ENCODE measurements at regions not wholly inside any gene's neighbourhood (a gene's known extent, or its start where the extent isn't known, plus 50 kb on each side); places are given as distances from the start of the nearest gene placed in this dataset.

DNA sequence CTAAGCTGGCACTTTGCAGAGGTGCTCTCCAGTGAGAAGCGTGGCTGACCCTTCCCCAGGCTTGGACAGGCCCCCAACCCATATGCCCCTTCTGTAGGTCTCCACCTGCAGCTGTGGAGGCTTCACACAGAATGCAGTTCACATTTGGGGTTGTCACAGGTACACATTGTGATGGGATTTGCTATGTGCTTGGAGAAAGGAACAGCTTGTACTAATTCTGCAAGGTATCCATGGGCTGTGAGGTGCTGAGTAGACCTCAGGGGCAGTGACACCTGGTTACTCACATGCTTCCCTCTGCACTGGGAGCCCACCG is 188.9 kb downstream of the CXCL12 start:
- no peak for DNase-seq

DNA sequence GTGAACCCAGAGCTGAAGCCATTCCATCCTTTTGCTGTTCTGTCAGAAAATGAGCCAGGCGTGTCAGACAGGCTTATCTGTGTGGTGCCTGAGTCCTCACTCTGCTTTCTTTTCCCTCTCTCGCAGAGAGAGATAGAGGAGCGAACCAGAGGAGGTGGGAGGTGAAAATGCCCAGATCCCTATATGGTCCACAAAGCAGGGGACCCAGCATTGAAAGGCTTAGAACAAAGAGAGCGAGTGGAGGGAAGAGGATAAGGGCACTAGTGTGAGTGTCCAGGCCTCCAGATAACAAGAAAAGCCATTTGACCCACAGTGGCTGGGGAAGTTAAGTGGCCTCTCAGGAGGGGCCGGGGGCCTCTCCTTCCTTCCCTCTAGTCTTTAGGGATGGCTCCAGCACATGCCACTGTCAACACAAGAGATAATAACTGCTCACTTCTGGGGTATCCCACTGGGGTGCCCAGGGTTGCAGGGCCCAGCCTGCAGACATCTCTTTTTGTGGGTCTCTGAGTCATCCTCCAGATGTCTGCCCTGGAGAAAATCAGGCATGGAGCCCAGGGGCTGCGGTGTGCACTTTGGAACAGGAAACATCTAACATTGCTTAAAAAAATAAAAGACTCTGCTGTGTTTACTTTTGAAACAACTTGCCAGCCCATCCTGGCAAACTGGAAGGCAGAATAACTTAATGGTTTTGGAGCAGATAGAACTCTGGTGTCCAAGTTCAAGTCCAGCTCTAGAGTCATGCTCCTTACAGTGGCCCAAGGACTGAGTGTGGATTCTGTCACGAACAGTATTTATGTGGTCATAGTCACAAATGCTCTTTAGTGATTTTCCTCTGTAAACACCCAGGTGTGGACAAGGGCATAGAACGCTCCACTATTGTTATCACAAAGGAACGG is 189.5 kb downstream of the CXCL12 start:
- DNase-seq: no peak

DNA sequence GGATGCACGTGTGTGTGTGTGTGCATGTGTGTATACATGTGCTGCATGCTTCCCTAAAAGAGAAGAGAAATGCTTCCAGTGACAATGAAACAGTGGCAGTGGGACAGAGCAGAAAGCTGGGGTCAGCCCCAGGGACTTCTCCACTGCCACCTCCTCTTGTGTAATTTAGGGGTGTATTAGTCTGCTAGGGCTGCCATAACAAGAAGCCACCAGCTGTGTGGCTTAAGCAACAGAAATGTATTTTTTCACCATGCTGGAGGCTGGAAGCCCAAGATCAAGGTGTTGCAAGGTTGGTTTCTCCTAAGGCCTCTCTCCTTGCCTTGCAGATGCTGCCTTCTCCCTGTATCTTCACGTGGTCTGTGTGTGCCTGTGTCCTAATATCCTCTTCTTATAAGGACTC is 190.5 kb downstream of the CXCL12 start:
- DNase-seq: no peak

DNA sequence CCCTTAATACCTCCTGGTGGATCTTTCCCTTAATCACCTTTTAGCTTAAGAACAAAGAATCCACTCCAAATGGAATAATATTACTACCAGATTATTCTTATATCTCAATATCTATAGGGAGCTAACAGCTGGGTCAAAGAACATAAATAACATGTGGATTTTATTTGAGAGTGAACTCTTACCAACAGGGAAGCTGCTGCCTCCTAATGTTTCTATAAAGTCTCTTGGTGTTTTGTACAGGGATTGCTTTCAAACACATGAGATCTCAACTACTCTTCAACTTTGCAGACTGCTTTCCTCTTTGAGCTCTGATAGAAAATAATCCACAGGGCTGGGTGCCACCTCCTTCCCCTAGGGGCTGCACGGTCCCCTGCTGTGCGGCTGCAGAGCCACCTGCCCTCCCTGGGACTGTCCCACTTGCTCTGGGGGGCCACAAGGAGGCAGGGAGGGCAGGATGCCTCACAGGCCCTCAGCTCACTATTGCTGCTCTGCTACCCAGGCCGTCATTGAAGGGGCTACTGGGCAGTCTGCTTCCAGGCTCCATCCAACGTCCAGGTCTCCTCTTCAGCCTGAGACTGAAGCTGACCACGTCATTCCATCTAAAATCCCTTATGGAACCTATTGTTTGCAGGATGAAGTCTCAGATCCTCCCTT is 191.2 kb downstream of the CXCL12 start:
- no peak for DNase-seq

DNA sequence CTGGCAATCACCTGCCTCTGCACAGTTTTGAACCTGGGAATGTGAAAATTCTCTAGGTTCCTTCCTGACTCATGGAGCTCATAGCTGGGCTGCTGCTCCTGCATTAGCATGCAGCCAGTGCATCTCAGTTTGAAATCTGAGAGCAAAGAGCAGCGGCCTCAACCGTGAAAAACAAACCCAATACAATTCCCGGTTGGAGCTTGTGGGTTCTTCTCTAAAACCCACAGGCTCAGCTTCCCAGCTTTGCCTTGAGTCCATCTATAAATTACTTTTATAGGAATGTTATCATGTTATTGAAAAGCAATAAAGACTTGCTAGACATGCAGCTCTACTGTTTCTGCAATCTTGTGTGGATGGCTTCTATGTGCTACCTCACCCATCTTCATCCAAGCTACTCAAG is 191.7 kb downstream of the CXCL12 start:
- DNase-seq: no peak

DNA sequence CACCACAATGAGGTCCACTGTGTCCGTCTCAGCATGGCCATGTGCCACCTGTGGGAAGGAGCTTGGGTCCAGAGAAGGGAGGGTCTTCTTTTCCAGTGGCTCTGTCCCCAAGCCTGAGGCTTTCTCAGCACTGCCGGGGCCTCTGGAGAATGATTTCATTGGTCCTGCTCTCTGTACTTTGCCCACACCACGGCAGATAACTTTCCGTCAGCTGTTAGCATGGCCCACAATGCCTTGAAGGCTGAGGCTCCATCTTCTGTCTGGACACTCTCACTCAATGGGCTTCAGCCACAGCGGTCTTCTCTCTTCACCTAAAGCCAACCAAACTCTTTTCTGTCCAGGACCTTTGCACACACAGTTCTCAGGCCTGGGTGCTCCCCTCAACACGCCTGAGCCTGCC is 192.5 kb downstream of the CXCL12 start:
- DNase-seq: no peak

DNA sequence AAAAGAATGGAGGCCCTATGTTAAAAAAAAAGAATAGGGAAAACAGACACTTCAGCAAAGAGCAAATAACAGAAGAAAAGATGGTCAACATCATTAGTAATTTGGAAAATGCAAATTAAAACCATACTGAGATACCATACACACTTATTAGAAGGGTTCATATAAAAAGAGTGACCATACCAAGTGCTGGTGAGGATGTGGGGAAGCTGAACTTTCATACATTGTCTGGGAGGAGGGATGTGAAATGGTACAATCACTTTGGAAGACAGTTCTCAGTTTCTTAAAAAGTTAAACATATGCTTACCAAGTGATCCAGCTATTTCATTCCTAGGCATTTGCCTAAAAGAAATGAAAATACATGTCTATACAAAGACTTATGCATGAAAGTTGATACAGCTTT is 194.4 kb downstream of the CXCL12 start:
- DNase-seq: no peak

DNA sequence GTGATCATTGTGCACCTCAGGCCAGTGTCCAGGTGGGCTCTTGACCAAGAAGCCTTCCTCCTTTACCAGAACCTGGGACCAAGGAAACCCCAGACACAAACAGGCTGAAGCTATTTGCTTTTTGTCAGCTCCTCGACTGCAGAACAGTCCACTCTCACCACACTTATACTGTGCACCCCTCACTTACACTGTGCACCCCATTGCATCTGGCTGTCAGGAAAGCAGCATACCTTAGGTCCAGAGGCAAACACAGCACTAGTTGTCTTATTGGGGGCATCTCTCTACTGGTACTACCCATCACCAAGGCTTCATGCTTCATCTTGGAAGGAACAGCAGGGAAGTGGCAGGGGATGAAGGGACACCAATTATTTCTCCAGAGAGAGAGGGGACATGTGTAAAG is 198.1 kb downstream of the CXCL12 start:
- DNase-seq: no peak

DNA sequence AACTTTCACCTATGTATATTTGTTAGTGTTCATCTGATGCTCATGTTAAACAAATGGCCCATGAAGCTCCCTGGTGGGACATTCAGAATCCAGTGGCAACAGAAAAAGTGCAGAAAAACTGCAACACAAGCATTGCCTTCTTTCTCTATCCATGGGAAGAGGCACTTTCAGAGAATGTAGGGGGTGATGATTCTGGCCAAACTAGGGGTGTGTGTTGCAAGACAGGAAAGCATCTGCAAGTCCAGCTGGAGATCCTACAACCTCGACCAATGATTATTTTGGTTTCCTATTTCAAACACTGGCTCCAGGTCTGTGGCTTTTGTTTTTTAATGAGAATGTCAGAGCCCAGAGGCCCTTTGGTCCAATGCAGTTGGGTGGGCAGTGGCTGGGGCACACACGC is 198.7 kb downstream of the CXCL12 start:
- DNase-seq: no peak

DNA sequence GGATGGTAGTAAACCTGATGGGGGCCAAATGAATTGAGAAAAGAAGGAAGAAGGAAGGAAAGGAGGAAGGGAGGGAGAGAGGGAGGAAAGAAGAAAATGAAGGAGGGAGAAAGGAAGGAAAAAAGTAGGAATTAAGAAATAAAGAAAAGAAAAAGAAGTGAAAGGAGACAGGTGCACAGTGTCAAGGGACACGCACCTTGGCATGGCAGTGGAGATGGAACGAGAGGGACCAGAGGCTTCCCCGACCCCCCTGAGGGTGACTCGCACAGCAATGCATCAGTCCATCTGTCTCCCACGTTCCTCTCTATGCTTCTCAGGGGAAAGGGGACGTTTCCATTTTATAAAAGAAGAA is 199.6 kb downstream of the CXCL12 start:
- no peak for DNase-seq

DNA sequence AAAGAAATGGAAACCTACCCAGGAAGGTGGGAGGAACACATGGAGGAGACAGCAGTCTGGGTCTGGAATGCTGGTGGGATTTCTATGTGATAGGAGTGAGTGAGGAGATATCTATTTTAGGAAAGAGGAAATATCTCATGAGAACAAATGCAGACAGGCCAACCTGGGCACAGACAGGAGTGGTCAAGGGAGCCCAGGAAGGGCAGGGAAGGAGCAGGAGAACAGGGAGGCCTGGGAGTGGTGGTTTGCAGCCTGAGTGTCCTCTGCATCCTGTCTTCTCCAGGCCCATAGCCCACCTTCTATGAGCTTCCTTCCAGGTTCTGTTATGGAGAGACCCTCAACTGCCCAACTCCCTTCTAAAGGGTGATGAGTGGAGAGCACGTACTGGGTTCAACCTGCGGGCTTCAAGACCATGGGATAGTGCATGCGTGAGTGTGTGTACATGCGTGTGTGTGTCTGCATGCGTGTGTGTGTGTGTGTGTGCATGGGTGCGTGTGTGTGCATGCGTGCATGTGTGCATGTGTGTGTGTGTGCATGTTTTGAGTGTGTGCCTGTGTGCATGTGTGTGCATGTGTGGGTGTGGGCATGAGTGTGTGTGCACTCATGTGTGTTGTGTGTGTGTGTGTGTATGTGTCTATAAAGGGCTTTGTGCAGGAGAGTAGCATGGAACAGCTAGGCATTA is 200.1 kb downstream of the CXCL12 start:
- no peak for DNase-seq

DNA sequence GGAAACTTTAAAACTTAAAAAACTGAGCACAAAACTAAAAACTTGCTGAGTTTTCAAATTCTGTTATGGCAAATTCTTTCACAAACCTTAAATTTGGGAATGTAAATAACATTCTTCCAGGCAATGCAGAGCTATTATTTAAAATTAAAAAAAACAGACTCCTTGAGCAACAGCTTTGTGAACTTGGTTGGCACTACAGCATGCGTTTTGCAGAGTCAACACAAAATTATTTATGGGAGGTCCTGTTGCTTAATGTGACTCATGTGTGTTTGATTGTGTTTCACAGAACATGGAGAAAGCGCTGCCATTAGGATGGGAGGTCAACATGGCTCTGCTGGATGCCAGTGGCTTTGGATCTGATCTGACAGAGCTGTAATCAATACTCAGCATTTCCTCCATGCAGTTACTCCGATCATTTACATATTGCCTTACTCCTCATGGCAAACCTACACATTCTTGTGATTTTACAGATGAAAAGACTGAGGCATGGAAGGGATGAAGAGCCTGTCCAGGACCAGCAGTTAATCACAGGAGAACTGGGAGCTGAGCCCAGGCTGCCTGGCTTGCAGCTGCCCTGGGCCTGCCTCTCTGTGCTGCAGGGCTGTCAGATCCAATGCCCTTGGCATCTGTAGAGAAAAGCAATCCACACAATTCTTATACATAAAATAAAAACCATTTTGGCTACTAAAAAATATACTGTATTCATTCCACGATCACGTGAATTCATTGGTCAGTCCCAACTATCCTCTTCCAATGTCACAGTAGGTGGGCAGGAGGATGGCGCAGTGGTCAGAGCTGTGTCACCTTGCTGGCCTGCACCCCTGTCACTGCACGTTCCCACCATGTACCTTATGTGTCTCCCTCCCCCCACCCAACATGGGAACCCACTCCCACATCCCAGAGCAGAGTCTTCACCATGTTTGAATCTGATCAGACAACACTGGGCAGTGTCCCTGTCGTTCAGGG is 200.9 kb downstream of the CXCL12 start:
- no peak for DNase-seq

DNA sequence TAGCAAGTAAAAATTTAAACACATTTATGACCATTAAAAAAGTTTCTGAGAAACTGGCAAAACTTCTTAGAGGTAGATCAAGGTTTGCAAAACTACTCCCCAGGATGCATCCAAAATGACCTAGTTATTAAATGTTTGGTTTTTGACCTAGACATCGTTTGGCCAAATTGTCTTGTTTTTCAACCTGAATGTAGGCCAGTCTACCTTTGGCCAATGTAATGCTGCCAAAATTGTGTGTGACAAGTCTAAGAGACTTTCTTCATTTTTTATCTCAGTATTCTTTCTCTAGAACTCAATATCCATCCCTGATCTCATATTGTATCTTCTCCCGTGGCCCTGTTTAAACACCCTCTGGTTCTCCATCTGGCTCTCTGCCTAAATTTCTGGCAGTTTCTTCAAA is 202.0 kb downstream of the CXCL12 start:
- no peak for DNase-seq

DNA sequence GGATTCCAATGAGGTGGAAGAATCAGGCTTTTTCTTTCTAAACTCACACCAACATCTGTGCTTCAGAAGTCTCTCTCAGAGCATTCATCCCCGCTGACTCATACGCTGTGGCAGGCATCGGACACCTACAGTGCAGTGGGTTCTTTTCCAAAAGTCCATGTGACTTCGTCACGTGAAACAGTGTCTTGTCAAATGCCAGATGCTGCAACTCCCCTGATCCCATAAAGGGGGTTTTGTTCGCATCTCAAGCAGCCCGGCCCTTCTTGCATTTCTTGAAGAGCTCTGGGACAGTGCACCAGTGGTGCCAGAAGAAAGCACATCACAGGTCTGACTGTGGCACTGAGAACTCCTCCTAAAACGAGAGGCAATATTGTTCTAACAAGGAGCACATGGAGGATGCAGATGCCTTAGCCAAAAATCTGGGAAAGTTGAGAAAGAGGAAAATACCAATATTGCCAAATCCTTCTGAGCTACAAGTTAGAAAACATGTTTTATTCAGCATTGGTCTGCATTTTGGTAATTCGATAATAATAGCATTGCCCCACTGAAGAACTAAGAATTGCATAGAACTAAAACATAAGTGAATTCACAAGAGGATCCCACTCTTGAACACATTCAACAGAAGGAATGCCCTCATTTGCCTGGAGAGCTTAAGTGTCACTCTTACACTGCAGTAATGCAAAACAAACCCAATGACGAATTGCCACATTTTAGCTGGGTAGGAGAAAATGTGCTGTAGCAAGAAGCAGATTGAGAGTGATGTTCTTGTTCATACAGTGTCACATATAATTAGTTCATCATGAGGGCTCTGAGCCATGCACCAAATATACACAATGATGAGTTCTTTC is 204.4 kb downstream of the CXCL12 start:
- DNase-seq: no peak

DNA sequence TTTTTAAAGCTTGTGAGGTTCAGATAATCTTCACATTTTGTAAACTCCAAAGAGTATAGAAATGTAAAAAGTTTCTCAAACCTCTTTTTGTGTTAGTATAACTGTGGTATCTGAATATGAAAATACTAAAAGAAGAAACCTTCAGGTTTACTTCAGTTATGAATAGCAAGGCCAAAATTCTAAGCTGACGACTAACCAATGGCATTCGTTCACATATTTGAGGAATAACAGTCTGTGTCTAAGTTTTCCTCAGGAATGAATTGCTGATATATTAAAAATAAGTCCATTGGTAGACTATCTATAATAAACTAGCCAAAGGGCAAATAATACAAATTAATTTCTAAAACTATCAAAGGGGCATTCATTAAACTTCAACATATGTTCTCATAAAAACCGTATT is 206.0 kb downstream of the CXCL12 start:
- no peak for DNase-seq

DNA sequence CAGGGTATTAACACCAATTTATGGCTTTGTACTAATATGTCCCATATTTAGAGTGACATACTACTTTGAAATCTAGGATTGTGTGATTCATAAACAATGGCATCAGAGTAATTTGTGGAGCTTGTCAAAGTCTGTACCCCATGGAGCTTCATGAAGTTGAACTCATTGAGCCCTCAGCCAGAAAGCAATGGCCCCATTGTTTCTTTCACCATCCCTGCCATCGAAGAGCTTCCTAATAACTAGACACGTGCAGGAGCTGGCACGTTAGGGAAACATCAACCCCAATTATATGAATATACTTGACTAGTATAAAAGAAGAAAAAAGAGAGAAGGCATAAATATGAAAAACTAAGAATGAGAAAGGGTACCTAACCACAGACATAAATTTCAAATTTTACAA is 206.6 kb downstream of the CXCL12 start:
- DNase-seq: no peak

DNA sequence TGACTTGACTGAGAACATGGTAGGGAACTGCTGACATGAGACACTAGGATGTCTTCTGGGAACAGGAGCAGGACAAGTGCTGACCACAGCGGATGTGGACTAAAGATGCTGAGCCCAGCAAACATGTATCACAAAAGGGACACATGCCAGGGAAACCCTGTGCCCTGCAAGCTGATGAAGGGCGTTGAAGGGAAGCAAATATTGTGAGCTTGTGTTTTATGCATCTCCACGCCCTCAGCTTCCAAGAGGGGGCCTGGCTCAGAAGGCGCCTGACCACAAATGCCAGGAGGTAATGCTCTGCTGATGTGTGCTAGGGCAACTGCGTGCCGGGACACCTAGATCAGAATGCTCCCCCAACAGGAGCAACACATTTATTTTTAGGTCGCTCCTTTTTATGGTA is 207.3 kb downstream of the CXCL12 start:
- no peak for DNase-seq

DNA sequence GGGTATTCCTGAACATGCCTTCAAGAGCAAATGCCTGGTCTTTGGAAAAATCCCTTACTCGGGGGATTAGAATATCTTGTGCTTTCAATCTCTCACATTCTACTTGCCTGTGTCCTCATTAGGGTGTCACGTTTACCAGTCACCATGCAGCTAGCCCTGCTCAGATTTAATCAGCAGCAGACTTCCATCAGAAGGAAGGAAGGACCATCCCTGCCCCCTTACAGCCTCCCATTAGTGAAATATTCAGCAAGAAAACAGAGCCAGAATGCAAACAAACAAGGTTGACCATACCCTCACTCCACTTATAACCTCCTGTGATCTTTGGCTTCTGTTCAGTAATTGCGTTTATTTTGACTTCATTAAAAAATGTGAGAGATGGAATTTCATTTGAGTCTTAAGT is 208.6 kb downstream of the CXCL12 start:
- DNase-seq: no peak

DNA sequence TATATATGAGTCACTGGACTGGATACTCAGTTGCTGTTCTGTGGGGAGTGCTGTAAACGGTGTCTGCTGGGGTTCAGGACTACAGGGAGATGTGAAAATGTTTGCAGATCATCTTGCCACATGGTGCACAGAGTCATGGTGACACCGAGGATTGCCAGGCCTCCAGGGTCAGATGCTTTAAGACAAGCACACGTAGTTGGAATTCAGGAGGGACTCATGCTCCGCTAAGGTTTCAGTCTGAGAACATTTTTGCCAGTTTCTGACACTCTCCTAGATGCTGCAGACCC is 211.3 kb downstream of the CXCL12 start:
- DNase-seq: no peak

DNA sequence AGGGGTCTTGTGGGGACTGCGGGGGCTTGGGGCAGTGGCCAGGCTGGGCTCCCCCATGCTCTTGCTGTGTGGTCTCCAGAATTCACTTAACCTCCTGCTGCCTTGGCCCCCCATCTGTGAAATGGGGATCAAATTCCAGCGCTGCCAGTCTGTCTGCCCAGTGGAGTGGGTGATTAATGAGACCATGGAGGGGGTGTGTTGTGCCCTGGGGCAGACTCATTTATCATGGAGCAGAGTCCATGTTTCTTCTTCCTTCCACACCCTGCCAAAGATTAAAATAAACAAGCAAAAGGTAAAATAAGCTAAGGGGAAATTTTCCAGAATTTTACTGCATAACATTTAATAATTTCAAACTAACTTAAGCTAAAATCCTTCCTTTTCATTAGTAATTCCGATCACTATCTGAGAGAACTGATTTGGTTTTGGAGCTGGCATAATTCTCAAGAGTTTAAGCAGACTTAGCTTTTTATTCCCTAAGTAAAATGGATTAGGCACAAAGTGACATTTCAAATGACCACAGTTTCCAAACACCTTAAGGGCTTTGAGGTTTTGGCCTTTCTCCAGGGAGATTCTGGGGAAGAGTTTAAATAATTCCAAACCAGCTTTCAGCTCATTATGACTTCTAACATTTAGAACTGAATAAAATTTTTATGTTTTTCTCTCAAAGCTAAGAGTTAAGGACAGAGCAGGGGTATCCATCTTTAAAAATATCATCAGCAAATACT is 211.9 kb downstream of the CXCL12 start:
- DNase-seq: no peak

DNA sequence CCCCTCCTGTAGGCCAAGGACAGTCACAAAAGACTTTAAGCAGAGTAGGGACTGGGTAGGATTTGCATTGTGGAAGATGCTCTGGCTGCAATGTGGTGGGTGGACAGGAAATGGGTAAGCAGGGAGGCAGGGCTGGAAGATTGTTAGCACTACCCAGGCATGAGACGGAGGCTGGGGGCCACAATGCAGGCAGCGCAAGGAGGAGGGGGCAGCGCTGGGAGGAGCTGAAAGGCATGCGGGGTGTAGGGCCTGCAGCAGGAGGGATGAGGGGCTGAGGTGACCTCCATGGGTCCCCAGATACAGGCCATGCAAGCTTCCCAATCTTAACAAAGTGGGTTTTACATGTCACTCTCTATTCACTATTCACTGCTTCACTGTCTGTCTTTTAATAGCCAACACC is 213.1 kb downstream of the CXCL12 start:
- DNase-seq: no peak

DNA sequence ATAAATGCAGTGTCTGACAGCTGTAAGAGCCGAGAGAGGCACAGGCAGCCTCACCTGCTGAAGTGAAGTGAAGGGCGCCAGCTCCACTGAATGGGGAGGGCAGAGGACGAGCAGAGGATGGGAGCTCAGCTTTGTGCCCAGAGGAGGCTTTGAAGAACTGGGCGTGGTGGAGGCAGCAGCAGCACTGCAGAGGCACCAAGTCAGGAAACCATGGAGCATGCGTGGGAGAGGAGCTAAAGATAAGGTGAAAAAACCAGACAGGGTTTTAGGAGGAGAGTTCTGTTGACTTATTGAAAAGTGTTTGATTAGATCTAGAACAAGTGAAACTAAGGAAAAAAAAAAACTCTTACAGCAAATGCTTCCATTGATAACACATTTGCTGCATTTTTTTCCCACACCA is 216.4 kb downstream of the CXCL12 start:
- no peak for DNase-seq
